Nephron progenitor cell (in vitro differentiated cells): ENCODE measurements at regions not wholly inside any gene's neighbourhood (a gene's known extent, or its start where the extent isn't known, plus 50 kb on each side); places are given as distances from the start of the nearest gene placed in this dataset.

Source experiments
- DNase-seq: peaks from one replicate; pipeline ENCODE4 v3.0.0; 2021
- H3K27ac Mint-ChIP-seq: 2 replicates; pipeline ENCODE4 v1.8.0; 2021; ENCODE audit warnings: mild to moderate bottlenecking, moderate library complexity, mixed read lengths
- H3K27me3 Mint-ChIP-seq: 2 replicates; pipeline ENCODE4 v1.8.0; 2021; ENCODE audit warnings: mild to moderate bottlenecking, low read depth, mixed read lengths; ENCODE audit not compliant: poor library complexity
- H3K36me3 Mint-ChIP-seq: 2 replicates; pipeline ENCODE4 v1.8.0; 2021; ENCODE audit warnings: low read depth, mixed read lengths
- H3K4me1 Mint-ChIP-seq: 2 replicates; pipeline ENCODE4 v1.8.0; 2021; ENCODE audit warnings: mixed read lengths
- H3K4me3 Mint-ChIP-seq: 2 replicates; pipeline ENCODE4 v1.8.0; 2021; ENCODE audit warnings: mild to moderate bottlenecking, moderate library complexity, mixed read lengths
- H3K9me3 Mint-ChIP-seq: 2 replicates; pipeline ENCODE4 v1.8.0; 2021; ENCODE audit warnings: mild to moderate bottlenecking, moderate library complexity, mixed read lengths
- TF ChIP-seq, protein P1 (sequence below): fragments of 200-600 bp; sonication (generic); IDR thresholded peaks from 2 replicates; pipeline ENCODE4 v1.5.0; 2021; ENCODE audit warnings: antibody characterized with exemption

GRCh38 chr6:147787417-147787816 is 278.9 kb downstream of the SAMD5 start:
- Mint-ChIP-seq H3K9me3 (peaks cover 8% of the 10 kb centered on the region), H3K27ac (no peak overlapping the region), H3K36me3 (no peaks in the 10 kb centered on the region), H3K4me1 (no peaks in the 10 kb centered on the region), H3K4me3 (no peak overlapping the region), H3K27me3 (peaks cover 4% of the 10 kb centered on the region)
- TF ChIP-seq, protein P1, sequence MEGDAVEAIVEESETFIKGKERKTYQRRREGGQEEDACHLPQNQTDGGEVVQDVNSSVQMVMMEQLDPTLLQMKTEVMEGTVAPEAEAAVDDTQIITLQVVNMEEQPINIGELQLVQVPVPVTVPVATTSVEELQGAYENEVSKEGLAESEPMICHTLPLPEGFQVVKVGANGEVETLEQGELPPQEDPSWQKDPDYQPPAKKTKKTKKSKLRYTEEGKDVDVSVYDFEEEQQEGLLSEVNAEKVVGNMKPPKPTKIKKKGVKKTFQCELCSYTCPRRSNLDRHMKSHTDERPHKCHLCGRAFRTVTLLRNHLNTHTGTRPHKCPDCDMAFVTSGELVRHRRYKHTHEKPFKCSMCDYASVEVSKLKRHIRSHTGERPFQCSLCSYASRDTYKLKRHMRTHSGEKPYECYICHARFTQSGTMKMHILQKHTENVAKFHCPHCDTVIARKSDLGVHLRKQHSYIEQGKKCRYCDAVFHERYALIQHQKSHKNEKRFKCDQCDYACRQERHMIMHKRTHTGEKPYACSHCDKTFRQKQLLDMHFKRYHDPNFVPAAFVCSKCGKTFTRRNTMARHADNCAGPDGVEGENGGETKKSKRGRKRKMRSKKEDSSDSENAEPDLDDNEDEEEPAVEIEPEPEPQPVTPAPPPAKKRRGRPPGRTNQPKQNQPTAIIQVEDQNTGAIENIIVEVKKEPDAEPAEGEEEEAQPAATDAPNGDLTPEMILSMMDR: no peak
- no peak for DNase-seq

DNA sequence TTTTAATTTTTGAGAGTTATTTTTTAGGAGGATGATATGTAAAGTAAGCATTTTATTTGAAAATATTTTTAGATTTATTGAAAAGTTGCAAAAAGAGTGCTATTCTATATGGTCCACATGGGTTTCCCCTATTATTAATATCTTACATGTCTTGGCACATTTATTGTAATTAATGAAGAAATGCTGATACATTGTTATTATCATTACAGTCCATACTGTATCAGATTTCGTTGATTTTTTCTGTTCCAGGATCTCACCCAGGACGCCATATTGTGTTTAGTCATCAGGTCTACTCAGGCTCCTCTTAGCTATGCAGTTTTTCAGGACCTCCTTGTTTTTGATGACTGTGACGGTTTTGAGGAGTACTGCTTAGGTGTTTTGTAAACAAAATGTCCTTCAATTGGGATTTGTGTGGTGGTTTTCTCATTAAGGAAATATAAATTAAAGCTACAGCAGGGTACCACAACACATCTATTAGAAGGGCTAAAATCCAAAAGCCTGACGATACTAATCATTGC is 281.0 kb downstream of the SAMD5 start:
- H3K27ac Mint-ChIP-seq: no peak overlapping the region
- H3K27me3 Mint-ChIP-seq: peaks cover 4% of the 10 kb centered on the region
- H3K36me3 Mint-ChIP-seq: no peaks in the 10 kb centered on the region
- H3K9me3 Mint-ChIP-seq: peaks cover 8% of the 10 kb centered on the region
- H3K4me1 Mint-ChIP-seq: no peaks in the 10 kb centered on the region
- DNase-seq: no peak
- H3K4me3 Mint-ChIP-seq: no peak overlapping the region
- TF ChIP-seq, protein P1: no peak

GRCh38 chr6:147793871-147794643 is 285.6 kb downstream of the SAMD5 start:
- TF ChIP-seq, protein P1: no peak
- Mint-ChIP-seq H3K9me3 (peaks cover 11% of the 10 kb centered on the region), H3K4me1 (no peaks in the 10 kb centered on the region), H3K4me3 (no peak overlapping the region), H3K27me3 (peaks cover 3% of the 10 kb centered on the region), H3K27ac (no peak overlapping the region), H3K36me3 (no peaks in the 10 kb centered on the region)
- no peak for DNase-seq

- TF ChIP-seq, protein P1: no peak
- H3K4me1 Mint-ChIP-seq: no peaks in the 10 kb centered on the region
- H3K36me3 Mint-ChIP-seq: no peaks in the 10 kb centered on the region
- no peak for DNase-seq
- no peak overlapping the region for H3K4me3 Mint-ChIP-seq
- no peaks in the 10 kb centered on the region for H3K27me3 Mint-ChIP-seq
- H3K9me3 Mint-ChIP-seq: peaks cover 16% of the 10 kb centered on the region
- H3K27ac Mint-ChIP-seq: no peak overlapping the region
Observed at GRCh38 chr6:147802459-147802858, 294.0 kb downstream of the SAMD5 start.

GRCh38 chr6:147805155-147805554 is 296.7 kb downstream of the SAMD5 start:
- peaks cover 12% of the 10 kb centered on the region for H3K9me3 Mint-ChIP-seq
- H3K27me3 Mint-ChIP-seq: peaks cover under 1% of the 10 kb centered on the region
- DNase-seq: no peak
- TF ChIP-seq, protein P1: no peak
- no peak overlapping the region for H3K27ac Mint-ChIP-seq
- H3K36me3 Mint-ChIP-seq: no peaks in the 10 kb centered on the region
- H3K4me3 Mint-ChIP-seq: no peak overlapping the region
- no peaks in the 10 kb centered on the region for H3K4me1 Mint-ChIP-seq

DNA sequence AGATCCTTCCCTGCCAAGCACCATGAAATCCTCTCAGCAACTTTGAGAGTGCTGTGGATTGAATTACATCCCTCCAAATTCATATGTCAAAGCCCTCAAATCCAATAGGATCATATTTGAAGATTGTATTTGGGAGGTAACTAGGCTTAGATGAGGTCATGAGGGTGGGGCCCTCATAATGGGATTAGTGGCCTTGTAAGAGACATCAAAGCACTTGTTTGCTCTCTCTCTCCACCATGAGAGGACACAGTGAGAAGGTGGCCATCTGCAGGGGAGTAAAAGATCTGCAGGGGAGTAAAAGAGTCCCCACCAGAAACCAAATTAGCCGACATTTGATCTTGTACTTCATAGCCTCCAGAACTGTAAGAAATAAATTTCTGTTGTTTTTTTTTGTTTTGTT is 298.2 kb downstream of the SAMD5 start:
- Mint-ChIP-seq H3K27me3 (peaks cover 4% of the 10 kb centered on the region), H3K4me1 (no peaks in the 10 kb centered on the region), H3K27ac (no peak overlapping the region), H3K36me3 (no peaks in the 10 kb centered on the region), H3K4me3 (no peak overlapping the region), H3K9me3 (peaks cover 12% of the 10 kb centered on the region)
- no peak for DNase-seq
- TF ChIP-seq, protein P1: no peak
